ENCODE measurements at regions not wholly inside any gene's neighbourhood (a gene's known extent, or its start where the extent isn't known, plus 50 kb on each side); places are given as distances from the start of the nearest gene placed in this dataset.

DNA sequence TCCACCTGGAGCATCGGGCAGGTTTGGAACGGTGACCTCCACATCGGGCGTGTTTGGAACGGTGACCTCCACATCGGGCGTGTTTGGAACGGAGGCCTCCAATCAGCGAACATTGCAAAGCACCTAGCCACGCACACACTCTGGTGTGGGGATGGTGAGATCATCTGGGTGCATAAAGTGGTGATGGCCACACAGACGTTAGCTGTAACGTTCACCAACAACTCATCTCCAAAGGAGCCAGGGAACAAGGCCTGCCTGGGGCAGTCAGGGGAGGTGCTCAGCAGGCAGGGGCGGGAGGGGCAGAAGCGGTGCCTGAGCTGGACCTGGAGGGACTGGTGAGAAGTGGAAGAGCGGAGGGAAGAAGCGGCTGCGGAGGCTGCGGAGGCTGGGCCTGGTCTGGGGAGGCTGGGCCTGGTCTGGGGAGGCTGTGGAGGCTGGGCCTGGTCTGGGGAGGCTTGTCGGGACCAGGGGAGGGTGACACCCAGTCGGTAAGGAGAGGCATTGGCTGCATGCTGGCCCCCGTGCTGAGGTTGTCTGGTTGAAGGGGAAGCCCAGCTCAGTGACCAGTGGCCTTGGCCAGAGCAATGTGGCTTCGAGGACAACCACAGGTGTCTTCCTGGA, 89.9 kb downstream of the PSMB1 start:
- Mint-ChIP-seq H3K27ac (no peak overlapping the region), H3K27me3 (peaks cover 5% of the 10 kb centered on the region), H3K9me3 (ENCODE audit: insufficient read depth) (no peaks in the 10 kb centered on the region), H3K4me3 (no peak overlapping the region), H3K4me1 (peaks cover 6% of the 10 kb centered on the region)
- TF ChIP-seq EZH2 (IDR thresholded peaks at IDR 0.05; ENCODE audit: borderline replicate concordance, insufficient read depth, low read depth, low read length, poor library complexity, severe bottlenecking) = no peak
- TF ChIP-seq, protein P1, sequence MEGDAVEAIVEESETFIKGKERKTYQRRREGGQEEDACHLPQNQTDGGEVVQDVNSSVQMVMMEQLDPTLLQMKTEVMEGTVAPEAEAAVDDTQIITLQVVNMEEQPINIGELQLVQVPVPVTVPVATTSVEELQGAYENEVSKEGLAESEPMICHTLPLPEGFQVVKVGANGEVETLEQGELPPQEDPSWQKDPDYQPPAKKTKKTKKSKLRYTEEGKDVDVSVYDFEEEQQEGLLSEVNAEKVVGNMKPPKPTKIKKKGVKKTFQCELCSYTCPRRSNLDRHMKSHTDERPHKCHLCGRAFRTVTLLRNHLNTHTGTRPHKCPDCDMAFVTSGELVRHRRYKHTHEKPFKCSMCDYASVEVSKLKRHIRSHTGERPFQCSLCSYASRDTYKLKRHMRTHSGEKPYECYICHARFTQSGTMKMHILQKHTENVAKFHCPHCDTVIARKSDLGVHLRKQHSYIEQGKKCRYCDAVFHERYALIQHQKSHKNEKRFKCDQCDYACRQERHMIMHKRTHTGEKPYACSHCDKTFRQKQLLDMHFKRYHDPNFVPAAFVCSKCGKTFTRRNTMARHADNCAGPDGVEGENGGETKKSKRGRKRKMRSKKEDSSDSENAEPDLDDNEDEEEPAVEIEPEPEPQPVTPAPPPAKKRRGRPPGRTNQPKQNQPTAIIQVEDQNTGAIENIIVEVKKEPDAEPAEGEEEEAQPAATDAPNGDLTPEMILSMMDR (IDR thresholded peaks at IDR 0.05) = no peak
- Histone ChIP-seq H4K20me1 (ENCODE audit: control insufficient read depth, insufficient read depth, low read length, poor library complexity, severe bottlenecking) (no peaks in the 10 kb centered on the region), H3K79me2 (ENCODE audit: control insufficient read depth, insufficient read depth, low read length) (no peaks in the 10 kb centered on the region), H3K4me1 (ENCODE audit: control insufficient read depth in 2 of 2, insufficient read depth in 2 of 2, low read length in 2 of 2) (peaks cover 10 to 12% of the 10 kb centered on the region in 2 donors), H3K36me3 (replicated peaks in 1 of 2; ENCODE audit: control extremely low read depth in 1 of 2, control insufficient read depth in 1 of 2, extremely low read depth in 1 of 2, insufficient read depth in 2 of 2, low read length in 1 of 2) (no peaks in the 10 kb centered on the region), H3K4me3 (ENCODE audit: control extremely low read depth in 1 of 5, extremely low read depth in 1 of 5, insufficient read depth in 1 of 5, low read depth in 2 of 5, low read length in 4 of 5) (no peak overlapping the region), H2AFZ (ENCODE audit: insufficient read depth, low read depth, low read length, poor library complexity, severe bottlenecking) (no peak overlapping the region), H3K27ac (ENCODE audit: low read length in 2 of 2) (no peak overlapping the region), H3K9me3 (ENCODE audit: control extremely low read depth in 1 of 3, control insufficient read depth in 2 of 3, insufficient read depth in 1 of 3, low read length in 2 of 3) (peaks cover 0 to 15% (median 0%) of the 10 kb centered on the region in 3 donors), H3K9ac (ENCODE audit: low read length) (no peak overlapping the region), H3K4me2 (replicated peaks; ENCODE audit: low read depth, low read length, poor library complexity, severe bottlenecking) (no peak overlapping the region), H3K27me3 (replicated peaks in 1 of 4; ENCODE audit: control extremely low read depth in 1 of 4, control insufficient read depth in 3 of 4, insufficient read depth in 4 of 4, low read length in 3 of 4) (peaks cover 0 to 17% (median 0%) of the 10 kb centered on the region in 4 experiments)
- intact Hi-C loops (cut with micrococcal nuclease) = no loop called here
- 93% methylated on average over 10 of the region's 22 CpGs for WGBS (ENCODE audit: insufficient coverage)
- ATAC-seq (ENCODE audit: low read depth) (no peak), DNase-seq (no peak)
- ChIA-PET CTCF (no interaction called here), POLR2A (interaction anchor here (0.5 kb wide), 1 partner anchor 18 kb away, joined by 4 read pairs; no protein-coding TSS in a partner anchor)

DNA sequence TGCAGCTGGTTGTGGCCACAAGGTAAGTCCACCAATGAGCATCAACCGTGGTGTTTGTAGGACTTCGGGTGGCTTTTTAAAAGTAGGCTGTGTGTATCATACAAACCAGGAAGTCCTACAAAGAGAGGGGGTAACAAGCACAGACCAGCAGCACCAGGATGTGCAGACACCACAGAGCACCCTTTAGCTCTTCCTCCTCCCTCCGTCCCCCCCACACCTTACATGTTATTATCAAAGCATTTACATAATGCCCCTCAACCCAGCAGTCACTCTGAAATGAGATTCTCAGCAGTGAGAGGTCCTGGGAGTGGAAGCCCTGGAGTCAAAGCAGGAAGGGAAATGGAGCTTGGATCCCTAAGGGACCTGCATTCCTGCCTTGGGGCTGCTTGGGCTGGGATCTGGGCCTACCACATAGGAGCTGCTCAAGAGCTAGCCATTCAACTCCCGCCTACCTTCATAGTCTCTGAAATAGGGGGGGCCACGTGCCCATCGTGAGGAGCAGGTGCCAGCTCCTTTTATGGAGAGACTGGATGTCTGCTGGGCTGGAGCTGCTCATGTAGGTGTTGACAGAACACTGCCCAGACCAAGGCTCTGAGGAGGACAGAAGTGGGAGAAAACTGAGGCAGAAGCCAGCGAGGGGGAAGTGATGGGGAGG, 90.6 kb downstream of the PSMB1 start:
- CTCF ChIA-PET = no interaction called here
- Histone ChIP-seq H3K36me3 (replicated peaks in 1 of 2; ENCODE audit: control extremely low read depth in 1 of 2, control insufficient read depth in 1 of 2, extremely low read depth in 1 of 2, insufficient read depth in 2 of 2, low read length in 1 of 2) (no peaks in the 10 kb centered on the region), H3K27ac (ENCODE audit: low read length in 2 of 2) (no peak overlapping the region), H3K9me3 (ENCODE audit: control extremely low read depth in 1 of 3, control insufficient read depth in 2 of 3, insufficient read depth in 1 of 3, low read length in 2 of 3) (peaks cover 0 to 16% (median 0%) of the 10 kb centered on the region in 3 donors), H3K9ac (ENCODE audit: low read length) (no peak overlapping the region), H4K20me1 (ENCODE audit: control insufficient read depth, insufficient read depth, low read length, poor library complexity, severe bottlenecking) (no peaks in the 10 kb centered on the region), H3K4me1 (ENCODE audit: control insufficient read depth in 2 of 2, insufficient read depth in 2 of 2, low read length in 2 of 2) (peaks cover 10 to 12% of the 10 kb centered on the region in 2 donors), H3K4me2 (replicated peaks; ENCODE audit: low read depth, low read length, poor library complexity, severe bottlenecking) (no peak overlapping the region), H3K79me2 (ENCODE audit: control insufficient read depth, insufficient read depth, low read length) (no peaks in the 10 kb centered on the region), H3K4me3 (ENCODE audit: control extremely low read depth in 1 of 5, extremely low read depth in 1 of 5, insufficient read depth in 1 of 5, low read depth in 2 of 5, low read length in 4 of 5) (no peak overlapping the region), H3K27me3 (replicated peaks in 1 of 4; ENCODE audit: control extremely low read depth in 1 of 4, control insufficient read depth in 3 of 4, insufficient read depth in 4 of 4, low read length in 3 of 4) (peaks cover 0 to 17% (median 0%) of the 10 kb centered on the region in 4 experiments), H2AFZ (ENCODE audit: insufficient read depth, low read depth, low read length, poor library complexity, severe bottlenecking) (no peak overlapping the region)
- no peaks in the 10 kb centered on the region for H3K9me3 Mint-ChIP-seq (ENCODE audit: insufficient read depth)
- TF ChIP-seq, protein P1 (IDR thresholded peaks at IDR 0.05) = no peak
- TF ChIP-seq EZH2 (IDR thresholded peaks at IDR 0.05; ENCODE audit: borderline replicate concordance, insufficient read depth, low read depth, low read length, poor library complexity, severe bottlenecking) = no peak
- ATAC-seq (ENCODE audit: low read depth) (no peak), DNase-seq (no peak)
- intact Hi-C loops (cut with micrococcal nuclease) = no loop called here
- POLR2A ChIA-PET = interaction anchor here (0.5 kb wide), 1 partner anchor 19 kb away, joined by 4 read pairs; no protein-coding TSS in a partner anchor
- no peak overlapping the region for H3K27ac Mint-ChIP-seq
- H3K4me1 Mint-ChIP-seq = peaks cover 6% of the 10 kb centered on the region
- no peak overlapping the region for H3K4me3 Mint-ChIP-seq
- 84% methylated on average over 4 of the region's 7 CpGs for WGBS (ENCODE audit: insufficient coverage)
- H3K27me3 Mint-ChIP-seq = peaks cover 5% of the 10 kb centered on the region

All from B cell (primary cell).